T-helper 17 cell (primary cell): ENCODE measurements at regions not wholly inside any gene's neighbourhood (a gene's known extent, or its start where the extent isn't known, plus 50 kb on each side); places are given as distances from the start of the nearest gene placed in this dataset.

Source experiments
- ATAC-seq: fragments of 150-1000 bp; cut with Tn5 transposase; 2 replicates; pipeline ENCODE4 v1.10.0; 2021; ENCODE audit warnings: mild to moderate bottlenecking, moderate library complexity
- DNase-seq, 3 donors: peaks; one replicate each; pipeline versions ENCODE4 v3.0.0 to v3.0.0-alpha.2; 2020 to 2021
- H3K9me3 ChIP-seq: one replicate; pipeline ENCODE4 v1.7.0; 2013; ENCODE audit warnings: low read length, mild to moderate bottlenecking; ENCODE audit not compliant: control insufficient read depth, poor library complexity, severe bottlenecking
- H3K27ac Mint-ChIP-seq: one replicate; pipeline ENCODE4 v1.8.0; 2022; ENCODE audit warnings: mild to moderate bottlenecking, moderate library complexity, mixed read lengths
- H3K27me3 Mint-ChIP-seq: one replicate; pipeline ENCODE4 v1.8.0; 2022; ENCODE audit warnings: mixed read lengths
- H3K36me3 Mint-ChIP-seq: one replicate; pipeline ENCODE4 v1.8.0; 2022; ENCODE audit warnings: low read depth, mixed read lengths
- H3K4me1 Mint-ChIP-seq: one replicate; pipeline ENCODE4 v1.8.0; 2022; ENCODE audit warnings: mild to moderate bottlenecking, mixed read lengths
- H3K4me3 Mint-ChIP-seq: one replicate; pipeline ENCODE4 v1.8.0; 2022; ENCODE audit warnings: mild to moderate bottlenecking, moderate library complexity, mixed read lengths

DNA sequence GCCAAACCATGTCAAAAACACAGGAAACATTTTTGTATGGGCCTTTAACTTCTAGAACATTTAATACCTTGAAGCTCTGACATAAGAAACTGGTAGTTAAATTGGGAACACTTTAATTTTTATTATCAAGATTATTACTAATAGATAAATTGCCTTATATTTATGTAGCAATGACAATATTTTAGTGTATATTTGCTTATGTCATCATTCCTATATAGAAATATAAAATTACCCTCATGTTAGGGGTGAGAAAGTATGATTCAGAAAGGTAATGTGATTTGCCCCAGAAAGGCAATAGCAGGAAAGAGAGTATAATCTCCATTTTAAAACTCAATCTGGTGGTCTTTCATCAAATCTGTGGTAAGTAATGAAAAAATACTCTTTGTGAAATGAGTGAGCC, 147.4 kb downstream of the IL15 start:
- Mint-ChIP-seq H3K4me1 (no peaks in the 10 kb centered on the region), H3K4me3 (no peak overlapping the region), H3K27ac (no peak overlapping the region), H3K27me3 (no peaks in the 10 kb centered on the region), H3K36me3 (no peaks in the 10 kb centered on the region)
- no peak for ATAC-seq
- DNase-seq = no peak
- no peaks in the 10 kb centered on the region for H3K9me3 ChIP-seq

DNA sequence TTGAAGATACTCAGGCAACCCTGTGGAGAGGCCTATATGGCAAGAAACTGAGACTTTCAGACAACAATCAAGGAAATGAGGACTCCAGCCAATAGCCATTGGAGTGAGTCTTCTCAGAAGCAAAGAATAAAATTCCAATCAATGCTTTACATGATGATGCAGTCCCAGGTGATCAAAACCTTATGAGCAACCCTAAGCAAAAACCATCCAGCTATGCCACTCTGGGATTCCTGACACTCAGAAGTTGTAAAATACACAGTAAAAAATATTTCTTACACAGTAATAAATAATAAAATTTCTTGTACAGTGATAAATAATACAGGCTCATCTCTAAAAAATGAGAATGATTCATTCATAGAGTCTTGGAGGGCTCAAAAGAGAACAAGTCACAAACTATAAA, 150.6 kb downstream of the IL15 start:
- no peak overlapping the region for H3K27ac Mint-ChIP-seq
- no peaks in the 10 kb centered on the region for H3K4me1 Mint-ChIP-seq
- H3K9me3 ChIP-seq = no peaks in the 10 kb centered on the region
- DNase-seq (no peak), ATAC-seq (no peak)
- no peaks in the 10 kb centered on the region for H3K36me3 Mint-ChIP-seq
- H3K4me3 Mint-ChIP-seq = no peak overlapping the region
- H3K27me3 Mint-ChIP-seq = no peaks in the 10 kb centered on the region

DNA sequence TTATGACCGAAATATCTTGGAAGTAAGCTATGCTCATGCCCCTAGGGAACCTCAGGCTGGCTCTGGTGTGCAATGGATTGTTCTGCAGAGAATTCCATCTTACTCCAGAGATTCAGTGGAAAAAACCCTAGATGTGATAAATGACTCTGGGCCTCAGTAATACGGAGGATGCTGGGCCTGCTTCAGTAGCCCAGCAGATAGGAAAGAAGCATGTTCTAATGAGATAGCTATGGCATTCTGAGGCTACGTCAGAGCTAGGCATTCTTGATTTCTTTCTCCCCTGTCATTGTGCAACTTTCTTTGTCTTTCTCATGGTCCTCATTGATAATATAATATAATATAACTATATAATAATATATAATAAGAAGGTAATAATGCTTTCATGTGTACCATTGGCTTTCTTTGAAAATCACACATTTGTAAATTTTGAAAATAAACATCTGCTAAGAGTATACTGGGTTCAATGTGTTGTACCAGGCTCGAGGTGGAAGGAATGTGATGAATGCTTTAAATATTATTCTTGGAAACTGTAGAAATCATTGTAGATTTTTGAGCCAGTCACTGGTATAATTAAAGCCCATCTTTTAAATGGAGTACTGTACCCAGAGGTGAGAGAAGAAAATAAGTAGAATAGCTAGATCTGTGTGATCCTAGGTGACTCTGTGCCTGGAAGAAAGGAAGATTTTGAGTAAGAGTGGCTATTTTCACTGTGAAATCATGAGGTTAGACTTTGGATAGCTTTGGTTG, 152.0 kb downstream of the IL15 start:
- Mint-ChIP-seq H3K4me3 (no peak overlapping the region), H3K27me3 (no peaks in the 10 kb centered on the region), H3K4me1 (no peaks in the 10 kb centered on the region), H3K36me3 (no peaks in the 10 kb centered on the region), H3K27ac (no peak overlapping the region)
- H3K9me3 ChIP-seq = no peaks in the 10 kb centered on the region
- ATAC-seq = no peak
- DNase-seq = no peak

DNA sequence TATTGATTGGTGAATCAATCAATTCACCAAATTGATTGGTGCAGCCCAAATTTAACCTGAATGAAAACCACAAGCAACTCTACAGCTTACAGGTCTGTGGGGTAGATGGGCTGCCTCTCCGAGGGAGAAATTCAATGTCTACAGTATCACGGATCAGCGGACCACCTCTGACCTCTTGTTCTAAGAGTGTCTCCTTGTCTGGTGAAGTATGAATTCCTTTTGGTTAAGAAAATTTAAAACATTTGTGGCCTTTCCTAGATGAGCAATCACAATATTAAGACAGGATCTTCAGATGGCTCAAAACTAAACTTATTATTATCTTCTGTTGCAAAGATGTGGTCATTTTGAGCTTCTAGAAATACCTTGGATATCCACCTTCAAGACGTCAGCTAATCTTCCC, 153.3 kb downstream of the IL15 start:
- H3K9me3 ChIP-seq = no peaks in the 10 kb centered on the region
- Mint-ChIP-seq H3K4me3 (no peak overlapping the region), H3K36me3 (no peaks in the 10 kb centered on the region), H3K27me3 (no peaks in the 10 kb centered on the region), H3K27ac (no peak overlapping the region), H3K4me1 (no peaks in the 10 kb centered on the region)
- DNase-seq (no peak), ATAC-seq (no peak)

DNA sequence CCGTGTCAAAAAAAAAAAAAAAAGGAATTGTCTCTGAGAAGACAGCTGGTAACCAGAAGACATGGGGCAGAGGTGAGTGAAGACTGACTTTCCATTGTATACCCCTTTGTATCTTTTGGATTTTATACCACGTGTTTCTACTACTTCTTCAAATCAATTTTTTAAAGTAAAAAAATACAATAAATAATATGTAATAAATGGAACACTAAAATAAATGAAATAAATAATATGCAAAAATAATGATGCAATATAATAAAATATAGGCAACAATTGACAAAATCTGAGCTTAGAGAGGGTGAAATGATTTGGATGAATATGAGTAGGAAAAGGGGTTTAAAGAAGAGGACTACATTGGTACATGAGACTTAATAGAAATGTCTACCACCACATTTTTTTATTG, 155.8 kb downstream of the IL15 start:
- H3K36me3 Mint-ChIP-seq = no peaks in the 10 kb centered on the region
- H3K27ac Mint-ChIP-seq = no peak overlapping the region
- no peaks in the 10 kb centered on the region for H3K4me1 Mint-ChIP-seq
- H3K4me3 Mint-ChIP-seq = no peak overlapping the region
- DNase-seq (no peak), ATAC-seq (no peak)
- H3K9me3 ChIP-seq = no peaks in the 10 kb centered on the region
- H3K27me3 Mint-ChIP-seq = no peaks in the 10 kb centered on the region

DNA sequence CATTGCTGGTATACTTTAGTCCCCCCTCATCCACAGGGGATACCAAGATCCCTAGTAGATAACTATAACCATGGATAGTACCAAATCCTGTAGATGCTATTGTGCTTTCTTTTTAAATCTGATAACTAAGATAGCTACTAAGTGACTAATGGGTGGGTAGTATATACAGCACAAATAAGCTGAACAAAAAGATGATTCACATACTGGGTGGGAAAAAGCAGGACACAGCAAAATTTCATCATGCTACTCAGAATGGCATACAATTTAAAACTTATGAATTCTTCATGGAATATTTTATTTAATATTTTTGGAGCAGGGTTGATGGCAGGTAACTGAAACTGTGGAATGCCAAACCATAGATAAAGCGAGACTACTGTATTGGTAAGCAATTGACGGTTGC, 161.6 kb downstream of the IL15 start:
- no peaks in the 10 kb centered on the region for H3K4me1 Mint-ChIP-seq
- H3K4me3 Mint-ChIP-seq = no peak overlapping the region
- no peaks in the 10 kb centered on the region for H3K36me3 Mint-ChIP-seq
- ATAC-seq = no peak
- no peaks in the 10 kb centered on the region for H3K9me3 ChIP-seq
- DNase-seq = no peak
- peaks cover 16% of the 10 kb centered on the region for H3K27me3 Mint-ChIP-seq
- no peak overlapping the region for H3K27ac Mint-ChIP-seq

DNA sequence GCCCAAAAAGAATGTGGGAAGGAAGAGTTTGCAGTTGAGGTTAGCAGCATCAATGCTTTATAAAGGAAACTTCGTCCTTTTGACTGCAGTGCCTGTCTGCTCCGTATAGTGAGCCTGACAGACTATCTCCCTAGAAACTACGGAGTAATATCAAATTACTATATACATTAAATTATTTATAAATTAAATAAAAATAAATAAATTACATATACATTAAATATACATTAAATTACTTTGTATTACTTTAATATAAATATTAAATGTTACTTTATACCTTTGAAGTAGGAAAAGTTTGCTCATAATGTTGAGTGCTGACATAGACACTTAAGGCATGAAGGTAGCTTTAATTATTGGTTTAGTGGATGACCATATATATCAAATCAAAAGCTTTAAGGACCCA, 165.2 kb downstream of the IL15 start:
- Mint-ChIP-seq H3K27me3 (peaks cover 16% of the 10 kb centered on the region), H3K36me3 (no peaks in the 10 kb centered on the region), H3K27ac (no peak overlapping the region), H3K4me3 (no peak overlapping the region), H3K4me1 (no peaks in the 10 kb centered on the region)
- no peak for DNase-seq
- H3K9me3 ChIP-seq = no peaks in the 10 kb centered on the region
- no peak for ATAC-seq

DNA sequence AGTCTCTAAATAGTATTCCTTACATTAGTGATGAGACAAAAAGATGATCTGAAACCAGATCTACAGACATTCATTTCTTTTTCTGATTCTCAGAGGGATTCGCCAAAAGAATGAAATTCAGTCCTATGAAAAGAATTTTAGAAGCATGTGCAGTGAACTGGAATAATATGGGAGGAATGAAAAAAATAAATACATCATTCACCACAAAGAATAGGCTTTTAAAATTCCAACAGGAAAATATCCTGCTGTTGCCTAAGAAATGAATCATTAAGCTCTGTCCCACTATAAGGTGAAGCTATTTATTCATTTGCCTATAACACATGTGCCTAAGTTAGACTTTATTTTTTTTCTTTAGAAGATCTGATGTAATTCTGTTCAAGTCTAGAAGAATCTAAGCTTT, 165.9 kb downstream of the IL15 start:
- no peak for DNase-seq
- no peak overlapping the region for H3K4me3 Mint-ChIP-seq
- H3K36me3 Mint-ChIP-seq = no peaks in the 10 kb centered on the region
- ATAC-seq = no peak
- peaks cover 20% of the 10 kb centered on the region for H3K27me3 Mint-ChIP-seq
- H3K27ac Mint-ChIP-seq = no peak overlapping the region
- no peaks in the 10 kb centered on the region for H3K9me3 ChIP-seq
- H3K4me1 Mint-ChIP-seq = no peaks in the 10 kb centered on the region

DNA sequence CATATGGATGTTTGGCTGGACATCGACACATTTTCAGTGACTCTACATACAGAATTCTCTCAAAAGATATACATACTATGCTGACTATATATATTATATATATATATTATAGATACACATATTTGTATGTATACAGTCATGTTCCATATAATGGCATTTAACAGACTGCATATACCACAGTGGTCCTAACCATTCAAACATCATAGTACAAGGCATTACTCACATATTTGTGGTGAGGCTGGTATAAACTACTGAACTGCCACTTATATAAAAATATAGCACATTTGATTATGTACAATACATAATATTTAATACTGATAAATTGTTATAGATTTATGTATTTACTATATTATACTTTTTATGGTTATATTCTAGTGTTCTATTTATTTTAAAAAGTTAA, 168.5 kb downstream of the IL15 start:
- H3K27ac Mint-ChIP-seq = no peak overlapping the region
- no peak for DNase-seq
- H3K4me1 Mint-ChIP-seq = no peaks in the 10 kb centered on the region
- ATAC-seq = no peak
- no peaks in the 10 kb centered on the region for H3K36me3 Mint-ChIP-seq
- H3K4me3 Mint-ChIP-seq = no peak overlapping the region
- H3K27me3 Mint-ChIP-seq = peaks cover 20% of the 10 kb centered on the region
- no peaks in the 10 kb centered on the region for H3K9me3 ChIP-seq

DNA sequence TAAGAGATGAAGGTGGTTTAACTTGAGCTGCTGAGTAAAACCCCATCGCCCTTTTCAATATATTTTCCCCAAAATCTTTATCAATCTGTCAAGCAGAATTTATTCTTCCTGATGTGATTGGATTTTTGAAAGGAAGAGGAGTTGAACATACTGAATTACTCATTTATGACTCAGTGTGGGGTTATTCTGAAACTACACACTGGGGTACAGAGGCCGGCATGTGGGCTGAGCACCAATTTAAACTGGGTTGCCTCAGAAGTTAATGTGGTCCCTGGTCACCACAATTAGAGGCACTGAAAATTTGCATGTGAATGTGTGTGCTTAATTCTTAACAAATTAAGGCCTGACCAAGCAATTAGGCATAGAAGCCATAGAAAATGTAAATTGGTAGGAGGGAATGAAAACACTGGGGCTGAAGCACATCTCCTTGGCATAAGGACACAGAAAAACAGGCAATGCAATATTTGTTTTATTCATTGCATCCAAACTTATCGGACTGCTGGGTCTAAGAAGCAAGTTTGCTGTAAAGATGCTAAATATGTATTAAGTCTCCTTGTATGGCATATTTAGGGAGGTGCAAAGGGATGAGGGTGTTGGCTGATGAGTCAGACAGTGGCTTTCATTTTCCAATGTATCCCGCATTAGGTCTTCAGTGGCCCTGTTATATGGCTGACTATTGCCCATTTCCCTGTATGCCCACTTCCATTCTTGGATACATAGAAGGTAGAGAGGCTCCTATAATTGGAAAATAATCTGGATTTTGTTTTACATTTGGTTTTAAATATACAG, 170.9 kb downstream of the IL15 start:
- no peaks in the 10 kb centered on the region for H3K36me3 Mint-ChIP-seq
- no peaks in the 10 kb centered on the region for H3K4me1 Mint-ChIP-seq
- no peak overlapping the region for H3K27ac Mint-ChIP-seq
- ATAC-seq (no peak), DNase-seq (no peak)
- H3K9me3 ChIP-seq = no peaks in the 10 kb centered on the region
- no peak overlapping the region for H3K4me3 Mint-ChIP-seq
- peaks cover 20% of the 10 kb centered on the region for H3K27me3 Mint-ChIP-seq

DNA sequence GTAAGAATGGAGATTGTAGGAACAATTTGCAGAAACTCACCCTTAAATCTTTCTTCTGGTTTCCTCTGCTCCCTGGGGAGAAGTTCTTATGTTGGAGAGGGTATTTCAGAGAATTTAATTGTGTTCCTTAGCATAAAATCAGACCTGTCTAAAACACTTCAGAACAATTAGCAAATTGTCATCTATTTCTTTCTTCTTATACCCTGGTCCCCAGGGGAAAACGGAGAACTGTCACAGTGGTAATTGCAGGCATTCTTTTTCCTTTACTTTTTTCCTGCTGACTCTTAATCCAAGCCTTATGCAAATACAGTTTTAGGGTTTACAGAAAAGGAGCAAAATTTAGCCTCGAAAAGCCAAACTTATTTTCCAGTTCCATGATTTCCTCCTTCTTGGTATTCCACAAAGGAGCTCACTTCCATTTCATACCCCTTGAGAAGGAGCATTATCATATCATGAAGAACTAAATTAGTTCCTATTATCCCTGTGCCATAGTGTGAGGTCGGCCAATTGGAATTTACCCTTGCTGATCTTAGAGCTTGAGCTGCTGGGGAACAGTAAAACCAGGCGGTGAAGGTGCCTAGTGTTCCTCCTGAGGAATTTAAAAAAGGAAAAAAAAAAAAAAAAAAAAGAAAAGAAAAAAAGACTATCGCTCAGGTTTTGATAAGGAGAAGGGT, 173.8 kb downstream of the IL15 start:
- ATAC-seq = no peak
- H3K27ac Mint-ChIP-seq = no peak overlapping the region
- H3K4me1 Mint-ChIP-seq = no peaks in the 10 kb centered on the region
- H3K4me3 Mint-ChIP-seq = no peak overlapping the region
- H3K36me3 Mint-ChIP-seq = no peaks in the 10 kb centered on the region
- peaks cover 28% of the 10 kb centered on the region for H3K27me3 Mint-ChIP-seq
- H3K9me3 ChIP-seq = no peaks in the 10 kb centered on the region
- no peak for DNase-seq

DNA sequence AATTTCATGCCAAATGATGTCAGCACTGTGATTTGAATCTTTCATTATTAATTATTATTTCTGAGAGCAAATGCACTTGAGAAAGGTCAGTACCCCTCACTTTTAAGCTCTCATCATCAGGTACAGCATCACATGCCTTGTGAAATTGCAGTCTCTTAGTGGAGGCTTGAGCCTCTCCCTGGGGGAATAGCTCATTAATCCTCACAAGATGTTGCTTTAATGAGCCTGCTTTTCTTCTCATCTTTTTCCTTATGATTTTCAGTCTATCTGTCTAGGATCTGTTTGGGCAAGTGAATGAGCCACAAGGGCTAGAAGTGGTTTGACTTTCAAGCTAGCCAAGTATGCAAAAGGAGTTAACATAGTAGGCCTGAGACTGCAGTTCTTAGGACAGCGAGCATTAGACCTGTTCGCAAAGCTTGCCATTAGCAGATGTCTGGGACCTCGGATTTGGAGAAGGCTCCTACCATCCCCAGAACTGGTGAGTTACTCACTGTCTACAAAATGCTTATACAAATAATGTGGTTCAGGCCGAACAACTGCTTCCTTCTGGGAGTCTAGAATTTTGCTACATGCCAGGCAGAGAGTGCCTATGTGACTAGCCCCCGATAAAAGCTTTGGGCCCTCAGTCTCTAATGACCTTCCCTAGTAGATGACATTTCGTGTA, 174.5 kb downstream of the IL15 start:
- Mint-ChIP-seq H3K36me3 (no peaks in the 10 kb centered on the region), H3K4me1 (no peaks in the 10 kb centered on the region), H3K4me3 (no peak overlapping the region), H3K27ac (no peak overlapping the region), H3K27me3 (peaks cover 28% of the 10 kb centered on the region)
- ATAC-seq = no peak
- H3K9me3 ChIP-seq = no peaks in the 10 kb centered on the region
- DNase-seq = no peak

DNA sequence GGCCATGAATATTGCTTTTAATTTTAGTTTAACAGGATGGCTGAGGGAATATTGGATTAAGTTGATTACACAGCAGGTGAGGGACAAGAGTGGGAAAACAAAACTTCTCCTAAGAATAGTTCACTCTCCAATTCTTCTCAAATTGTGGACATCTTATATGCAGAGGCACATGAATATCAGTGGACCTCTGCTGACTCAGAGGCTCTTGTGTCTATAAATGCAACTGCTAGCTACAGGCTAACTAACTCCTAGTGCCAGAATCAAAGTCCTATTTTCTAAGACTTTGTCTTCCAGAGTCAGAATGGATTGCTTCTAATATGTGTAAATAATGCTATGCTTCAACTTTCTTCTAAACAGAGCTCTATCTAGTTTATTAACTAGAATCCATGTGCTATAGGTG, 175.8 kb downstream of the IL15 start:
- no peaks in the 10 kb centered on the region for H3K36me3 Mint-ChIP-seq
- ATAC-seq = no peak
- H3K4me3 Mint-ChIP-seq = no peak overlapping the region
- no peak overlapping the region for H3K27ac Mint-ChIP-seq
- no peaks in the 10 kb centered on the region for H3K9me3 ChIP-seq
- no peak for DNase-seq
- no peaks in the 10 kb centered on the region for H3K4me1 Mint-ChIP-seq
- peaks cover 25% of the 10 kb centered on the region for H3K27me3 Mint-ChIP-seq
